LNCAP (cell line): ENCODE measurements at regions not wholly inside any gene's neighbourhood (a gene's known extent, or its start where the extent isn't known, plus 50 kb on each side); places are given as distances from the start of the nearest gene placed in this dataset.

ENCODE experiments used
- CTCF ChIP-seq: fragments of 450-650 bp; IDR thresholded peaks from 2 replicates; pipeline ENCODE4 v1.5.1; 2017; ENCODE audit warnings: mild to moderate bottlenecking

GRCh38 chr13:29947839-29948238, 97.4 kb upstream of the UBL3 start:
- no peak for TF ChIP-seq CTCF

- no peak for TF ChIP-seq CTCF
Measured at GRCh38 chr13:29946093-29946492, 95.7 kb upstream of the UBL3 start.

- TF ChIP-seq CTCF = no peak
Measured at GRCh38 chr13:29943686-29944085, 93.3 kb upstream of the UBL3 start.

- TF ChIP-seq CTCF = no peak
Measured at GRCh38 chr13:29943273-29943672, 92.9 kb upstream of the UBL3 start.

- TF ChIP-seq CTCF = no peak
Measured at GRCh38 chr13:29940715-29941114, 90.3 kb upstream of the UBL3 start.

GRCh38 chr13:29939158-29939557, 88.7 kb upstream of the UBL3 start:
- no peak for TF ChIP-seq CTCF

GRCh38 chr13:29937841-29938240, 87.4 kb upstream of the UBL3 start:
- no peak for TF ChIP-seq CTCF

GRCh38 chr13:29937379-29937778, 87.0 kb upstream of the UBL3 start:
- no peak for TF ChIP-seq CTCF
